Upper lobe of right lung (tissue), 1 donor: ENCODE measurements at regions not wholly inside any gene's neighbourhood (a gene's known extent, or its start where the extent isn't known, plus 50 kb on each side); places are given as distances from the start of the nearest gene placed in this dataset.
A peak's percentile ranks its signal among the peaks of the same experiment; 100 is the strongest.

Experiments used
- ATAC-seq: fragments of 200-7000 bp; cut with Tn5 transposase; one replicate; pipeline ENCODE4 v1.9.1; 2020; ENCODE audit warnings: mild to moderate bottlenecking, moderate library complexity
- DNase-seq: peaks from one replicate; pipeline ENCODE4 v3.0.0-alpha.2; 2020
- H3K27ac ChIP-seq: fragments of 200-600 bp; one replicate; pipeline ENCODE4 v1.8.0; 2022
- H3K27me3 ChIP-seq: fragments of 200-600 bp; one replicate; pipeline ENCODE4 v1.8.0; 2022; ENCODE audit warnings: mild to moderate bottlenecking
- H3K36me3 ChIP-seq: fragments of 200-600 bp; one replicate; pipeline ENCODE4 v1.8.0; 2022
- H3K4me1 ChIP-seq: fragments of 200-600 bp; one replicate; pipeline ENCODE4 v1.8.0; 2022
- H3K4me3 ChIP-seq: fragments of 200-600 bp; one replicate; pipeline ENCODE4 v1.8.0; 2022; ENCODE audit warnings: mild to moderate bottlenecking
- H3K9me3 ChIP-seq: fragments of 200-600 bp; one replicate; pipeline ENCODE4 v1.8.0; 2022
- intact Hi-C: fragments of 100-400 bp; cut with DNase I; formaldehyde crosslinking; loops from one replicate; pipeline ENCODE4 v1.11.0; 2022
- TF ChIP-seq, protein P1 (sequence below): fragments of 200-600 bp; IDR thresholded peaks from one replicate; pipeline ENCODE4 v1.8.0; 2022; ENCODE audit warnings: antibody characterized with exemption
- donor health status: DM: no; HTN: yes; CAD: no; lungs with severe emphysema.

GRCh38 chr14:87055007-87055406 is 938.0 kb downstream of the GALC start:
- intact Hi-C loops: no loop called here
- Histone ChIP-seq H3K27me3 (no peaks in the 10 kb centered on the region), H3K4me3 (no peak overlapping the region), H3K36me3 (no peaks in the 10 kb centered on the region), H3K9me3 (no peaks in the 10 kb centered on the region), H3K27ac (no peak overlapping the region), H3K4me1 (no peaks in the 10 kb centered on the region)
- DNase-seq: no peak
- no peak for ATAC-seq
- TF ChIP-seq, protein P1, sequence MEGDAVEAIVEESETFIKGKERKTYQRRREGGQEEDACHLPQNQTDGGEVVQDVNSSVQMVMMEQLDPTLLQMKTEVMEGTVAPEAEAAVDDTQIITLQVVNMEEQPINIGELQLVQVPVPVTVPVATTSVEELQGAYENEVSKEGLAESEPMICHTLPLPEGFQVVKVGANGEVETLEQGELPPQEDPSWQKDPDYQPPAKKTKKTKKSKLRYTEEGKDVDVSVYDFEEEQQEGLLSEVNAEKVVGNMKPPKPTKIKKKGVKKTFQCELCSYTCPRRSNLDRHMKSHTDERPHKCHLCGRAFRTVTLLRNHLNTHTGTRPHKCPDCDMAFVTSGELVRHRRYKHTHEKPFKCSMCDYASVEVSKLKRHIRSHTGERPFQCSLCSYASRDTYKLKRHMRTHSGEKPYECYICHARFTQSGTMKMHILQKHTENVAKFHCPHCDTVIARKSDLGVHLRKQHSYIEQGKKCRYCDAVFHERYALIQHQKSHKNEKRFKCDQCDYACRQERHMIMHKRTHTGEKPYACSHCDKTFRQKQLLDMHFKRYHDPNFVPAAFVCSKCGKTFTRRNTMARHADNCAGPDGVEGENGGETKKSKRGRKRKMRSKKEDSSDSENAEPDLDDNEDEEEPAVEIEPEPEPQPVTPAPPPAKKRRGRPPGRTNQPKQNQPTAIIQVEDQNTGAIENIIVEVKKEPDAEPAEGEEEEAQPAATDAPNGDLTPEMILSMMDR: no peak

- Histone ChIP-seq H3K36me3 (no peaks in the 10 kb centered on the region), H3K27ac (no peak overlapping the region), H3K27me3 (no peaks in the 10 kb centered on the region), H3K4me3 (no peak overlapping the region), H3K9me3 (no peaks in the 10 kb centered on the region), H3K4me1 (no peaks in the 10 kb centered on the region)
- no peak for DNase-seq
- TF ChIP-seq, protein P1: no peak
- ATAC-seq: no peak
- intact Hi-C loops: no loop called here
Observed at GRCh38 chr14:87052646-87053225, 940.2 kb downstream of the GALC start.

DNA sequence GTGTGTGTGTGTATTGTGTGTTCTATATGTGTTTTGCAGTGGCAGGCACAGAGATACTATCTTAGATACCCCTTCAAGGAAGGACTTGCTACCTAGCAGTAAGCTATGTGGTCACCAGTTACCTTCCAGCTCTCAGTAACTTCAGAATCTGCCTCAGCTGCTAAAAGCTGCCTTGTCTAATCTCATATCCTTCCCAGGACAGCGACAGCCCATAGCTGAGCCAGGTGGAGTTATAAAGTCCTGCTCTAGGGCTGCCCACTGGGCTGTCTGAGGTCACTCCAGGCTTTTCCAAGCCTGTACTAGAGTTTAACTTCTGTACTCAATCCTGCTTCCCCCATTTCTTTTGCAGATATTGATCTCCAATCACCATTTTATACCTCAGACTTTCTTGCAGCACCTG is 942.6 kb downstream of the GALC start:
- intact Hi-C loops: no loop called here
- DNase-seq: no peak
- no peak overlapping the region for H3K4me3 ChIP-seq
- ATAC-seq: no peak
- no peaks in the 10 kb centered on the region for H3K27me3 ChIP-seq
- TF ChIP-seq, protein P1: no peak
- no peaks in the 10 kb centered on the region for H3K4me1 ChIP-seq
- no peaks in the 10 kb centered on the region for H3K36me3 ChIP-seq
- H3K27ac ChIP-seq: no peak overlapping the region
- no peaks in the 10 kb centered on the region for H3K9me3 ChIP-seq

GRCh38 chr14:87049950-87050349 is 943.0 kb downstream of the GALC start:
- ATAC-seq (peak; percentile 58), DNase-seq (no peak)
- Histone ChIP-seq H3K27ac (no peak overlapping the region), H3K27me3 (no peaks in the 10 kb centered on the region), H3K4me1 (no peaks in the 10 kb centered on the region), H3K4me3 (no peak overlapping the region), H3K36me3 (no peaks in the 10 kb centered on the region), H3K9me3 (no peaks in the 10 kb centered on the region)
- TF ChIP-seq, protein P1: peak; percentile 24
- intact Hi-C loops: no loop called here

- intact Hi-C loops: no loop called here
- Histone ChIP-seq H3K36me3 (no peaks in the 10 kb centered on the region), H3K27me3 (no peaks in the 10 kb centered on the region), H3K4me1 (no peaks in the 10 kb centered on the region), H3K9me3 (no peaks in the 10 kb centered on the region), H3K27ac (no peak overlapping the region), H3K4me3 (no peak overlapping the region)
- DNase-seq (no peak), ATAC-seq (no peak)
- TF ChIP-seq, protein P1: no peak
Observed at GRCh38 chr14:87046960-87047359, 946.0 kb downstream of the GALC start.

GRCh38 chr14:87045956-87046355 is 947.0 kb downstream of the GALC start:
- Histone ChIP-seq H3K27ac (no peak overlapping the region), H3K27me3 (no peaks in the 10 kb centered on the region), H3K4me3 (no peak overlapping the region), H3K9me3 (no peaks in the 10 kb centered on the region), H3K4me1 (no peaks in the 10 kb centered on the region), H3K36me3 (no peaks in the 10 kb centered on the region)
- no peak for ATAC-seq
- intact Hi-C loops: no loop called here
- TF ChIP-seq, protein P1: no peak
- no peak for DNase-seq
